H9 (cell line): ENCODE measurements at regions not wholly inside any gene's neighbourhood (a gene's known extent, or its start where the extent isn't known, plus 50 kb on each side); places are given as distances from the start of the nearest gene placed in this dataset.

ENCODE experiments used
- DNase-seq: peaks from one replicate; pipeline ENCODE4 v3.0.0-alpha.2; 2017
- H2AFZ ChIP-seq: one replicate; pipeline ENCODE4 v1.6.1; 2013; ENCODE audit warnings: mild to moderate bottlenecking, low read length, control low read depth, moderate library complexity
- H2AK5ac ChIP-seq: 2 replicates; pipeline ENCODE4 v1.6.1; 2013; ENCODE audit warnings: low read length, control low read depth, mixed read lengths; ENCODE audit not compliant: insufficient read length
- H2BK120ac ChIP-seq: one replicate; pipeline ENCODE4 v1.6.1; 2013; ENCODE audit warnings: low read depth, mild to moderate bottlenecking, low read length, control low read depth, inconsistent platforms; ENCODE audit not compliant: poor library complexity, severe bottlenecking
- H2BK12ac ChIP-seq: 2 replicates; pipeline ENCODE4 v1.6.1; 2013; ENCODE audit warnings: low read length, control low read depth, mixed read lengths, low read depth; ENCODE audit not compliant: insufficient read length
- H2BK15ac ChIP-seq: 2 replicates; pipeline ENCODE4 v1.6.1; 2013; ENCODE audit warnings: low read depth, low read length, control low read depth
- H2BK20ac ChIP-seq: one replicate; pipeline ENCODE4 v1.6.1; 2013; ENCODE audit warnings: low read depth, mild to moderate bottlenecking, low read length, control low read depth, inconsistent platforms; ENCODE audit not compliant: poor library complexity, severe bottlenecking
- H2BK5ac ChIP-seq: 2 replicates; pipeline ENCODE4 v1.6.1; 2013; ENCODE audit warnings: low read length, control low read depth, mixed read lengths; ENCODE audit not compliant: insufficient read length
- H3K14ac ChIP-seq: 2 replicates; pipeline ENCODE4 v1.6.1; 2013; ENCODE audit warnings: low read length, control low read depth; ENCODE audit not compliant: insufficient read depth
- H3K18ac ChIP-seq: 2 replicates; pipeline ENCODE4 v1.6.1; 2013; ENCODE audit warnings: low read depth, mild to moderate bottlenecking, mixed read lengths, low read length, control low read depth; ENCODE audit not compliant: insufficient read length
- H3K23ac ChIP-seq: 2 replicates; pipeline ENCODE4 v1.6.1; 2013; ENCODE audit warnings: low read length, control low read depth, mixed read lengths, low read depth; ENCODE audit not compliant: insufficient read length
- H3K23me2 ChIP-seq: 2 replicates; pipeline ENCODE4 v1.6.1; 2013; ENCODE audit warnings: low read depth, mild to moderate bottlenecking, mixed read lengths, low read length, control low read depth; ENCODE audit not compliant: insufficient read length, poor library complexity, severe bottlenecking
- H3K27ac ChIP-seq: 2 replicates; pipeline ENCODE4 v1.5.1; 2013; ENCODE audit warnings: low read length, control low read depth, mixed read lengths, low read depth; ENCODE audit not compliant: insufficient read length
- H3K27me3 ChIP-seq: 2 replicates; pipeline ENCODE4 v1.6.1; 2013; ENCODE audit warnings: low read length, control low read depth, inconsistent platforms; ENCODE audit not compliant: insufficient read depth
- H3K4ac ChIP-seq: 2 replicates; pipeline ENCODE4 v1.6.1; 2013; ENCODE audit warnings: low read depth, mild to moderate bottlenecking, control low read depth, inconsistent platforms, low read length, moderate library complexity
- H3K4me1 ChIP-seq: 2 replicates; pipeline ENCODE4 v1.6.1; 2013; ENCODE audit warnings: low read length, control low read depth, inconsistent platforms; ENCODE audit not compliant: insufficient read depth
- H3K4me2 ChIP-seq: 2 replicates; pipeline ENCODE4 v1.6.1; 2013; ENCODE audit warnings: low read length, control low read depth, mixed read lengths; ENCODE audit not compliant: insufficient read length, insufficient read depth
- H3K56ac ChIP-seq: 2 replicates; pipeline ENCODE4 v1.6.1; 2013; ENCODE audit warnings: low read depth, mild to moderate bottlenecking, mixed read lengths, low read length, control low read depth; ENCODE audit not compliant: insufficient read length
- H3K79me1 ChIP-seq: 2 replicates; pipeline ENCODE4 v1.6.1; 2013; ENCODE audit warnings: low read depth, mild to moderate bottlenecking, moderate library complexity, low read length, control low read depth, inconsistent platforms; ENCODE audit not compliant: insufficient read depth, poor library complexity, severe bottlenecking
- H3K79me2 ChIP-seq: 2 replicates; pipeline ENCODE4 v1.6.1; 2013; ENCODE audit warnings: low read length, control low read depth, inconsistent platforms; ENCODE audit not compliant: insufficient read depth
- H3K9ac ChIP-seq: 2 replicates; pipeline ENCODE4 v1.6.1; 2013; ENCODE audit warnings: low read length, control low read depth, mixed read lengths; ENCODE audit not compliant: insufficient read length; ENCODE audit errors: extremely low read depth
- H3K9me3 ChIP-seq: one replicate; pipeline ENCODE4 v1.6.1; 2013; ENCODE audit warnings: low read depth, low read length, inconsistent platforms; ENCODE audit not compliant: control insufficient read depth
- H3T11ph ChIP-seq: one replicate; pipeline ENCODE4 v1.6.1; 2013; ENCODE audit warnings: mild to moderate bottlenecking, low read length, control low read depth, inconsistent platforms
- H4K20me1 ChIP-seq: one replicate; pipeline ENCODE4 v1.6.1; 2013; ENCODE audit not compliant: control insufficient read depth, insufficient read length, insufficient read depth
- H4K5ac ChIP-seq: 2 replicates; pipeline ENCODE4 v1.6.1; 2013; ENCODE audit warnings: low read depth, mild to moderate bottlenecking, mixed read lengths, low read length, control low read depth; ENCODE audit not compliant: insufficient read length
- H4K8ac ChIP-seq: replicated peaks from 2 replicates; pipeline ENCODE4 v1.6.1; 2013; ENCODE audit warnings: low read length, control low read depth, mixed read lengths, low read depth; ENCODE audit not compliant: insufficient read length
- H4K91ac ChIP-seq: 2 replicates; pipeline ENCODE4 v1.6.1; 2013; ENCODE audit warnings: low read depth, mild to moderate bottlenecking, moderate library complexity, mixed read lengths, low read length, control low read depth; ENCODE audit not compliant: insufficient read length
- H3K27ac Mint-ChIP-seq, 3 experiments: 2 replicates in 2 of 3; 3 replicates in 1 of 3; pipeline ENCODE4 v1.8.0; 2020 to 2021; ENCODE audit warnings: mixed read lengths in 3 of 3, mild to moderate bottlenecking in 1 of 3, moderate library complexity in 1 of 3
- H3K27me3 Mint-ChIP-seq: 2 replicates; pipeline ENCODE4 v1.8.0; 2021; ENCODE audit warnings: low read depth, mild to moderate bottlenecking, moderate library complexity, mixed read lengths
- H3K36me3 Mint-ChIP-seq, 3 experiments: 2 replicates in 2 of 3; 3 replicates in 1 of 3; pipeline ENCODE4 v1.8.0; 2020 to 2021; ENCODE audit warnings: low read depth in 3 of 3, mixed read lengths in 3 of 3; ENCODE audit not compliant: insufficient read depth in 1 of 3
- H3K4me1 Mint-ChIP-seq, 2 experiments: 2 replicates each; pipeline ENCODE4 v1.8.0; 2020; ENCODE audit warnings: mixed read lengths in 2 of 2
- H3K4me3 Mint-ChIP-seq, 2 experiments: 2 replicates in 1 of 2; 3 replicates in 1 of 2; pipeline ENCODE4 v1.8.0; 2020 to 2021; ENCODE audit warnings: mild to moderate bottlenecking in 2 of 2, mixed read lengths in 2 of 2, moderate library complexity in 1 of 2
- H3K9me3 Mint-ChIP-seq, 2 experiments: 2 replicates in 1 of 2; 3 replicates in 1 of 2; pipeline ENCODE4 v1.8.0; 2020; ENCODE audit warnings: mild to moderate bottlenecking in 2 of 2, mixed read lengths in 2 of 2, moderate library complexity in 1 of 2
- CTCF ChIP-seq: fragments of 200-600 bp; sonication (generic); conservative IDR thresholded peaks from 3 replicates; pipeline ENCODE4 v1.8.0; 2021; ENCODE audit warnings: antibody characterized with exemption, mild to moderate bottlenecking

- DNase-seq: no peak
- Mint-ChIP-seq H3K4me3 (no peak overlapping the region), H3K9me3 (no peaks in the 10 kb centered on the region), H3K36me3 (no peaks in the 10 kb centered on the region), H3K27ac (no peak overlapping the region), H3K4me1 (peaks cover 5 to 9% of the 10 kb centered on the region in 2 experiments), H3K27me3 (no peaks in the 10 kb centered on the region)
- Histone ChIP-seq H4K20me1 (no peaks in the 10 kb centered on the region), H3K4me2 (no peak overlapping the region), H4K8ac (no peak overlapping the region), H3K4ac (no peak overlapping the region), H3K79me1 (no peaks in the 10 kb centered on the region), H2AK5ac (no peak overlapping the region), H2BK20ac (no peak overlapping the region), H3K79me2 (no peaks in the 10 kb centered on the region), H4K91ac (no peak overlapping the region), H3K9ac (no peak overlapping the region), H3K23ac (no peak overlapping the region), H3K9me3 (no peaks in the 10 kb centered on the region), H3K56ac (no peak overlapping the region), H2BK5ac (no peak overlapping the region), H2AFZ (no peak overlapping the region), H3K4me1 (no peaks in the 10 kb centered on the region), H3K27me3 (no peaks in the 10 kb centered on the region), H3K23me2 (no peaks in the 10 kb centered on the region), H2BK12ac (no peak overlapping the region), H3T11ph (no peak overlapping the region), H4K5ac (no peak overlapping the region), H2BK120ac (no peak overlapping the region), H3K27ac (no peak overlapping the region), H3K14ac (no peak overlapping the region), H3K18ac (no peak overlapping the region), H2BK15ac (no peak overlapping the region)
- TF ChIP-seq CTCF: no peak
Measured at GRCh38 chr10:60463746-60464145, 74.1 kb upstream of the ANK3 start.
